DND-41 (cell line): ENCODE measurements at regions not wholly inside any gene's neighbourhood (a gene's known extent, or its start where the extent isn't known, plus 50 kb on each side); places are given as distances from the start of the nearest gene placed in this dataset.

Experiments
- EZH2 ChIP-seq: IDR thresholded peaks from 3 replicates; pipeline ENCODE4 v1.6.1; 2012; ENCODE audit warnings: borderline replicate concordance, low read depth, mild to moderate bottlenecking, moderate library complexity, low read length, inconsistent platforms; ENCODE audit not compliant: severe bottlenecking
- TF ChIP-seq, protein P1 (sequence below): IDR thresholded peaks from 2 replicates; pipeline ENCODE4 v1.5.1; 2012; ENCODE audit warnings: borderline replicate concordance, low read length, moderate library complexity, mild to moderate bottlenecking; ENCODE audit not compliant: poor library complexity, severe bottlenecking; ENCODE audit errors: extremely low read depth

GRCh38 chr1:201702936-201703335 lies 126.0 kb upstream of the IPO9 start:
- TF ChIP-seq, protein P1, sequence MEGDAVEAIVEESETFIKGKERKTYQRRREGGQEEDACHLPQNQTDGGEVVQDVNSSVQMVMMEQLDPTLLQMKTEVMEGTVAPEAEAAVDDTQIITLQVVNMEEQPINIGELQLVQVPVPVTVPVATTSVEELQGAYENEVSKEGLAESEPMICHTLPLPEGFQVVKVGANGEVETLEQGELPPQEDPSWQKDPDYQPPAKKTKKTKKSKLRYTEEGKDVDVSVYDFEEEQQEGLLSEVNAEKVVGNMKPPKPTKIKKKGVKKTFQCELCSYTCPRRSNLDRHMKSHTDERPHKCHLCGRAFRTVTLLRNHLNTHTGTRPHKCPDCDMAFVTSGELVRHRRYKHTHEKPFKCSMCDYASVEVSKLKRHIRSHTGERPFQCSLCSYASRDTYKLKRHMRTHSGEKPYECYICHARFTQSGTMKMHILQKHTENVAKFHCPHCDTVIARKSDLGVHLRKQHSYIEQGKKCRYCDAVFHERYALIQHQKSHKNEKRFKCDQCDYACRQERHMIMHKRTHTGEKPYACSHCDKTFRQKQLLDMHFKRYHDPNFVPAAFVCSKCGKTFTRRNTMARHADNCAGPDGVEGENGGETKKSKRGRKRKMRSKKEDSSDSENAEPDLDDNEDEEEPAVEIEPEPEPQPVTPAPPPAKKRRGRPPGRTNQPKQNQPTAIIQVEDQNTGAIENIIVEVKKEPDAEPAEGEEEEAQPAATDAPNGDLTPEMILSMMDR = no peak
- TF ChIP-seq EZH2 = no peak
